ENCODE measurements at regions not wholly inside any gene's neighbourhood (a gene's known extent, or its start where the extent isn't known, plus 50 kb on each side); places are given as distances from the start of the nearest gene placed in this dataset.

DNA sequence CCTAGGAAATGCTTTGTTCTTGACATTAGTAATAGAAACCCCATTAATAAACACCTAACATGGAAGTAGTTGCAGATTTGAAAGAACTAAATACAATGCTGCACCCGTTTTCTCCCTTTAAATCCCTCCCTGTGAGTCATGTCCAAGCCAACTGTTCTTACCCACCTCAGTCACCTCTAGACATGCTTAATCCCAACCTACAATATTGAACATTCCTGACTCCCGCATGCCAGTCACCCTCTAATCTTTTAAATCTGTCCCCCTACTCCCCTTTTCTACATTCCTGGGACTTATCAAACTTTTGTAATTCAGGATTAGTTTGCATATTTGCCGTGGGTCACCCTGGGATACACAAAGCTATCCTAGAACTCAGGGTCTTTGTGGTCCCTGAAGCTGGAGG lies 374.6 kb downstream of the IRS1 start:
- H3K9me3 ChIP-seq, result no peaks in the 10 kb centered on the region
- no peak for DNase-seq
- ATAC-seq, result no peak
- 78 to 87% methylated on average over 3 of the region's 3 CpGs for whole genome bisulfite sequencing, 2 donors
- intact Hi-C loops (cut with DNase I), result no loop called here
- H3K4me1 ChIP-seq, result peaks cover 0 to 15% (median 0%) of the 10 kb centered on the region in 9 donors
- TF ChIP-seq, protein P1, sequence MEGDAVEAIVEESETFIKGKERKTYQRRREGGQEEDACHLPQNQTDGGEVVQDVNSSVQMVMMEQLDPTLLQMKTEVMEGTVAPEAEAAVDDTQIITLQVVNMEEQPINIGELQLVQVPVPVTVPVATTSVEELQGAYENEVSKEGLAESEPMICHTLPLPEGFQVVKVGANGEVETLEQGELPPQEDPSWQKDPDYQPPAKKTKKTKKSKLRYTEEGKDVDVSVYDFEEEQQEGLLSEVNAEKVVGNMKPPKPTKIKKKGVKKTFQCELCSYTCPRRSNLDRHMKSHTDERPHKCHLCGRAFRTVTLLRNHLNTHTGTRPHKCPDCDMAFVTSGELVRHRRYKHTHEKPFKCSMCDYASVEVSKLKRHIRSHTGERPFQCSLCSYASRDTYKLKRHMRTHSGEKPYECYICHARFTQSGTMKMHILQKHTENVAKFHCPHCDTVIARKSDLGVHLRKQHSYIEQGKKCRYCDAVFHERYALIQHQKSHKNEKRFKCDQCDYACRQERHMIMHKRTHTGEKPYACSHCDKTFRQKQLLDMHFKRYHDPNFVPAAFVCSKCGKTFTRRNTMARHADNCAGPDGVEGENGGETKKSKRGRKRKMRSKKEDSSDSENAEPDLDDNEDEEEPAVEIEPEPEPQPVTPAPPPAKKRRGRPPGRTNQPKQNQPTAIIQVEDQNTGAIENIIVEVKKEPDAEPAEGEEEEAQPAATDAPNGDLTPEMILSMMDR (IDR thresholded peaks at IDR 0.05), result no peak
- no peaks in the 10 kb centered on the region for H3K36me3 ChIP-seq
- no peak overlapping the region for H3K27ac ChIP-seq
- no peak overlapping the region for H3K4me3 ChIP-seq
- H3K27me3 ChIP-seq, result no peaks in the 10 kb centered on the region

DNA sequence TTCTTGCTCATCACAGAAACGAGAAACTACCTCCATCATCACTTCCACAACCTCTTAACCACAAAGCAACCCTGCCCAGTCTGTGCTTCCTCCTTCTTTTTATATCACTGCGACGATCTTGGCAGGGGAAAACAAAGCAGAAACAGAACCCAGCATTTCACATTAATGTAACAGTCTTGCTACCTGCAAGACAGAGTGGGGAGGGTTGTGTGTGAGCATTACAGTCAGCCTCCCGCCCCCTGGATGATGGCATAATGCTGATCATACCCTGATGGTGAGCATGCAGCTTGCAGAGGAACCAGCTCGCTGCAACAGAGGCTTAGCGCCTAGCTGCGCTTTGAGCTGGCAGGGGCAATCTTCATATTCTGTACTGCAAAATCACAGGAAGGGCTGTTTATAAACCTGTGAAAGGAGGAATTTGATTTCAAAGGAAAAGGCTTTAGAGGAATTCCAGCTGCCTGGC lies 376.1 kb downstream of the IRS1 start:
- Histone ChIP-seq H3K27me3 (no peaks in the 10 kb centered on the region), H3K36me3 (no peaks in the 10 kb centered on the region), H3K9me3 (no peaks in the 10 kb centered on the region), H3K4me1 (peaks cover 0 to 15% (median 0%) of the 10 kb centered on the region in 9 donors), H3K27ac (no peak overlapping the region), H3K4me3 (no peak overlapping the region)
- TF ChIP-seq, protein P1 (IDR thresholded peaks at IDR 0.05), result no peak
- WGBS, 2 donors, result 65 to 75% methylated on average over 7 of the region's 7 CpGs
- ATAC-seq, result peak in 1 of 8 donors; percentile 22
- intact Hi-C loops (cut with DNase I), result no loop called here
- peak in 1 of 2 donors; percentile 12 for DNase-seq

- intact Hi-C loops (cut with DNase I), result no loop called here
- no peaks in the 10 kb centered on the region for H3K9me3 ChIP-seq
- DNase-seq (no peak), ATAC-seq (no peak)
- no peaks in the 10 kb centered on the region for H3K27me3 ChIP-seq
- H3K4me1 ChIP-seq, result peaks cover 0 to 15% (median 0%) of the 10 kb centered on the region in 9 donors
- H3K4me3 ChIP-seq, result no peak overlapping the region
- H3K27ac ChIP-seq, result no peak overlapping the region
- H3K36me3 ChIP-seq, result no peaks in the 10 kb centered on the region
- TF ChIP-seq, protein P1 (IDR thresholded peaks at IDR 0.05), result no peak
Measured at GRCh38 chr2:226420646-226421045, 379.0 kb downstream of the IRS1 start.

DNA sequence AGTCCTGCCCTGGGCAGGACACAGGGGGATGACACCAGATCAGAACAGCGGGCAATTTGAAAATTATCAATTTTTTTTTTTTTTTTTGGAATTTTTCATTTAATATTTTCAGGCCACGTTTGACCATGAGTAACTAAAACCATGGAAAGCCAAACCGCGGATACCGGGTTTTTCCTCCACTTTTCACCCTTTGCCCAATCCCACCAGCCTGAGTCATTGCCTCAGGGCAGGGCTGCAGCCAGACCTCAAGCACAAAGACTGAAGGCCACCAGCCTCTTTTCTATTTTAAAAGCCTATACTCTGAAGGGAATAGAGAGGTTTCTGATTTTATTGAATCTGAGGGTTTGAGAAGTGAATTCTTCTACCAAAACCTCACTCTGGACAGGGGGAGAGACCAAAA lies 381.1 kb downstream of the IRS1 start:
- Histone ChIP-seq H3K27ac (no peak overlapping the region), H3K36me3 (no peaks in the 10 kb centered on the region), H3K4me1 (peaks cover 0 to 9% (median 0%) of the 10 kb centered on the region in 9 donors), H3K27me3 (no peaks in the 10 kb centered on the region), H3K4me3 (no peak overlapping the region), H3K9me3 (no peaks in the 10 kb centered on the region)
- DNase-seq (no peak), ATAC-seq (no peak)
- TF ChIP-seq, protein P1 (IDR thresholded peaks at IDR 0.05), result no peak
- intact Hi-C loops (cut with DNase I), result no loop called here
- 77 to 83% methylated on average over 5 of the region's 5 CpGs for WGBS, 2 donors
